CD4-positive, alpha-beta T cell treated with Interleukin-6 at 100 ng/mL for 8 hours (primary cell): ENCODE measurements at regions not wholly inside any gene's neighbourhood (a gene's known extent, or its start where the extent isn't known, plus 50 kb on each side); places are given as distances from the start of the nearest gene placed in this dataset.

Experiments used
- DNase-seq: peaks from one replicate; pipeline ENCODE4 v3.0.0-alpha.2; 2020; ENCODE audit warnings: mixed read lengths, low spot score

DNA sequence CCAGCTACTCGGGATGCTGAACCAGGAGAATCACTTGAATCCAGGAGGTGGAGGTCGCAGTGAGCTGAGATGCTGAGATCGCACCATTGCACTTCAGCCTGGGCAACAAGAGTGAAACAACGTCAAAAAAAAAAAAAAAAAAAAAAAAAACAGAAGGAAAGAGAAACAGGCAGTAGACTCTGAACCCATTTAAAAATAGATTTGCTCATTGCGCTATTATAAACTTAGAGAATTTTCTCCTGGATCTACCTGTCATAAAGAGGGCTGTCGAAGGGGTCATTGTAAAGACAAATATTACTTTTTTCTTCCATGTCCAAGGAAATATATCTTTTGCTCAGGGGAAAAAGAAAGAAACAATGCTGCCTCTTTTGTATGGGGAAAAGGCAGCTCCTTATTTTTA is 425.0 kb upstream of the ID2 start:
- DNase-seq = no peak

DNA sequence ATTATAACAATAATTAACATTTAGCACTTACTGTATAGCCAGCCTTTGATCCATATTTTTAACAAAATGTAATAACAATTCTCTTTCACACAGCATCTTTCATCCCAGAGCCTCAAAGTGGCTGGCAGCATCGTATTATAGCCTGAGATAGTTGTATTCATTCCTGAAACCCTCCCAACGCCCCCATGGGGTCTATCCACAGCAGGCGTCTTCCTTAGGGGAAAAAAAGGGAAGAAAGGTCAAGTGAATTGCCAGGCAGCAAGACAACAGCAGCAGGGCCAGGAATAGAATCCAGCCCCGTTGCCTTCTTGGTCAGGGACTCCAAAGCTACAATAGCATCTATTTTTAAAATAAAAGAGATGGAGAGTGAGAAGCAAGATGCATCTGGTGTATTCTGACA is 424.4 kb upstream of the ID2 start:
- no peak for DNase-seq

GRCh38 chr2:8258406-8258805 is 423.4 kb upstream of the ID2 start:
- DNase-seq = no peak

DNA sequence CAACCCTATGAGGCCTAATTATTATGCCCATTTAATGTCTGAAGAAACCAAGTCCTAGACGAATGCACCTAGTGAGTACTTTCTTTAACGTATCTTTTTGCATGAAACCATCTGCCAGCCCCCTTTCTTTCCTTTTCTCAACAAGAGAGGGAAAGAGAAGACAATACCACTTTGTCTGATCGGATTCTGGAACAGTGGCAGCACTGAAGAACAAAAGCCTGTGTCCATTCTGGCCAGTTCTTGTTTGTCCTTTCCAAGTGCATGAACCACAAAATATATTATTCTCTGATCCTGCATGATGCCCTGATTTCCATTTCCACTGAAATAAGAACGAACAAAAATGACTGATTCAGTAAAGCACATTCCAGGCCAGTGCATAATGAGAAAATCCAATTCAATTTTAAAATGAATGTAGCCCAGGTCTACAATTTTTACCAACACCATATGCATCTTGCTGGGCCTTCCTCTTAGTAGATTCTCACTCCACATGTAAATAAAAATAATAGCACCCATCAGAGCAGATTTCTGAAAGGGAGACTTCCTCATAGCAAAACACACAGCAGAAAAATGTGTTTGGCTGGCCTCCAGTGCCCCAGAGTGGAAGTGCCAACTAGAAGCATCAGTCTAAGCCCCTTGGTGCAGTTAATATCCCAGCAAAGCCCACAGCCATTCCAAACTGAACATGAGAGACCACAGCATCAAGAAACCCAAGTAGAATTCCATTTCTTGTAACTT is 422.6 kb upstream of the ID2 start:
- DNase-seq = no peak

GRCh38 chr2:8259841-8260178 is 422.0 kb upstream of the ID2 start:
- no peak for DNase-seq

- no peak for DNase-seq
Measured at GRCh38 chr2:8260213-8260612, 421.6 kb upstream of the ID2 start.

- DNase-seq = no peak
Measured at GRCh38 chr2:8263901-8264300, 418.0 kb upstream of the ID2 start.

- DNase-seq = no peak
Measured at GRCh38 chr2:8264981-8265380, 416.9 kb upstream of the ID2 start.

- DNase-seq = no peak
Measured at GRCh38 chr2:8265476-8266226, 416.2 kb upstream of the ID2 start.

GRCh38 chr2:8266563-8266962 is 415.3 kb upstream of the ID2 start:
- no peak for DNase-seq

DNA sequence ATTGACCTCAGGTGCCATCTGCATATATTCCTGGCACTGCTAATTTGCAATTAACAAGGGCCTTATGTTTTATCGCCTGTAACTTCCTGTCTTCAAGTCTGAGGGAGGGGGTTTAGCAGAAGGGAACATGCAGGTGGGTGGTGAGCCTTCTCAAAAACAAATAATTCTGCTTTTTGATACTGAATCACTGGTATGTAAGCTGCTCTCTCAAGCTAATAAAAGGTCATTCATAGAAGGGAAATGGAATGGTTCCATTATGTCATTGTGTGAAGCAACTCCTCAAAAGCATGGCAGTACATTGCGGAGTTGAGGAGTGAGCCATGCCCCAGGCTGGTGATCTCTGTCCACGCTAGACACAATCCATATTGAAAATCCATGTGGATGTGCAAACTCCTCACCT is 414.8 kb upstream of the ID2 start:
- no peak for DNase-seq

GRCh38 chr2:8267721-8268120 is 414.1 kb upstream of the ID2 start:
- no peak for DNase-seq

DNA sequence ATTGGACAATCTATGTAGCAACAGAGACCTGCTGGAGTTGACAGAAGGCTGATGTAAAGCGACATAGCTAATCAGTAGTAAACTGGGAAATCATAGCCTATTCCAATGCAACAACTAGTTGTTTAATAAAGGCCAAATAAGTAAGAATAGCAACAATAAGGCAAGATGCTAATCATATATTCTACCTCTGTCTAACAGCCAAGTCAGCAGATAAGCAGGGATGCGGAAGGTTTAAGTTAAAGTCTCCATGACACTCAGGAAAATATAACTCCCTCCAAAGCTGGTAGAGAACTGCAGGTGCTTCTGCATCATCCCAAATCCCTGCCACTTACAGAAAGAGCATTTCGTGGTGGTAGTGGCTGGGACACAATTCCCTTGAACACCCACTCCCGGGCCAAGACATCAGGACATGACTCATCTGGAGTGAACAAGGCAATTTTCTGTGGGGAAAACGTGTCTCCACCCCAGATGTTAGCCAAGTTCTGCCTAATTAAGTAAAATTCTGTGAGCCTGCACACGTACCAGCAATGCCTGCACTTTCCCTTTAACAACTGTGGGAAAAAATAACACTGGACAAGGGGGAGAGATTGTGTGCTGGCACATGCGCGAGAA is 413.6 kb upstream of the ID2 start:
- no peak for DNase-seq

DNA sequence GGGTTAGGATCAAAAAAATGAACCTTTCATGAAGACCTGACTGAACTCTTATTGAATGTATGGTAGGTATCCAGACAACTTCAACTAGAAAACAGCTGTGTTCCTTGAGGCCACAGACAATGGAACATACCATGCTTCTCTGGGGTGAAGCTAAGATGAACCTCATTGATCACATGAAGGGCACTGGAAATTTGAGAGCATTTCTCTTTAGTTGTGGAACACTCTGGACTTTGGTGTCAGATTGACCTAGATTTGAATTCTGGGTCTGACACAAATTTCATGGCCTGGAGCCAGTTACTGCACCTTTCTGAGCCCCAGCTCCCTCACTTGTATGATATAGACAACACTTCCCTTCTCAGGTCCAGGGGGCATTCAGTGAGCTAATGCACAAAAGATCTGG is 411.2 kb upstream of the ID2 start:
- DNase-seq = no peak

- no peak for DNase-seq
Measured at GRCh38 chr2:8271461-8271860, 410.4 kb upstream of the ID2 start.

DNA sequence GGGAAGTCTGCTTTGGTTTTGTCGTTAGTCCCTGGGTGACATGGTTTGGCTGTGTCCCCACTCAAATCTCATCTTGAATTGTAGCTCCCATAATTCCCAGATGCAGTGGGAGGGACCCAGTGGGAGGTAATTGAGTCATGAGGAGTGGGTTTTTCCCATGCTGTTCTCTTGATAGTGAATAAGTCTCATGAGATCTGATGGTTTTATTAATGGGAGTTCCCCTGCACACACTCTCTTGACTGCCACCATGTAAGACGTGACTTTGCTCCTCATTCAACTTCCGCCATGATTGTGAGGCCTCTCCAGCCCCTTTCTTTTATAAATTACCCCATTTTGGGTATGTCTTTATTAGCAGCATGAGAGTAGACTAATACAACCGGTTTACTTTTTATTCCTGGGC is 405.8 kb upstream of the ID2 start:
- DNase-seq = no peak

DNA sequence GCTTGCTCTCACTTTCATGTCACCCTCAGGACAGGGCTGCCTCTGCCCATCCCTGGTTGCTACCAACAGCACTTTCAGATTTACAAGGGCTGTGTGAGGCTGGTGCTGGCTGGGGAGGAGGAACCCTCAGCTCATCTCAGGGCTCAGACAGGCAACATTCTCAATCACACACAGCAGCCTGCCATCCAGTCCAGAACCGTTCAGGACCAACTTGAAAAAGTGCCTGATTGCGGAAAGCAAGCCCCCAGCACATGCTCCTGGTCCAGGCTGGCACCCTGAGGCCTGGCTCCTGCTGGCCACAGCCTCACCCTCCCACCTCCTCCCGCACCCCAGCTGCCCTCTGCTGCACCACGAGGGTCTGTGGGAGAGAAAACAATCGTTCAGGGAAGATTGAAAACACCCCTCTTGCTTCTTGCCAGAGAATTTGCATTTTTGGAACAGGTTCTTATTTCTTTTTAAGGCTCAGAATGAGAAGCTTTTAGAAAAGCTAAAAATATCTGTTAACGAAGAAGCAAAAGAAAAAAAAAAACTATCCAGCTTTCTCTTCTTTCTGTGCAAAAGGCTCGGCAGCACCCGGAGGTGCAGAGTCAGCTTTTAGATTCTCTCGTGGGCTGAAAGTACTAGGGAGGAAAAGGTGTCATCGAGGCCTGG is 403.8 kb upstream of the ID2 start:
- no peak for DNase-seq

- no peak for DNase-seq
Measured at GRCh38 chr2:8278709-8279354, 403.0 kb upstream of the ID2 start.

GRCh38 chr2:8279506-8279905 is 402.4 kb upstream of the ID2 start:
- DNase-seq = no peak

- DNase-seq = no peak
Measured at GRCh38 chr2:8281234-8281633, 400.6 kb upstream of the ID2 start.

- DNase-seq = peak; percentile 30
Measured at GRCh38 chr2:8281950-8282857, 399.7 kb upstream of the ID2 start.
